ENCODE measurements at regions not wholly inside any gene's neighbourhood (a gene's known extent, or its start where the extent isn't known, plus 50 kb on each side); places are given as distances from the start of the nearest gene placed in this dataset.

- Histone ChIP-seq H3K9me3 (ENCODE audit: control insufficient read depth, insufficient read depth, low read depth, low read length) (no peaks in the 10 kb centered on the region), H3K36me3 (ENCODE audit: control insufficient read depth, insufficient read depth, low read length) (no peaks in the 10 kb centered on the region), H3K27me3 (ENCODE audit: control insufficient read depth, insufficient read depth, low read length) (no peaks in the 10 kb centered on the region), H4K20me1 (ENCODE audit: control insufficient read depth, extremely low read depth, insufficient read depth, low read length) (no peaks in the 10 kb centered on the region), H3K79me2 (ENCODE audit: control insufficient read depth, insufficient read depth, low read length) (no peaks in the 10 kb centered on the region), H3K9ac (ENCODE audit: insufficient read depth, low read length) (no peak overlapping the region), H3K4me1 (ENCODE audit: control insufficient read depth, extremely low read depth, insufficient read depth, low read length) (no peaks in the 10 kb centered on the region), H3K4me2 (ENCODE audit: extremely low read depth, insufficient read depth, low read length) (no peak overlapping the region), H3K27ac (ENCODE audit: insufficient read depth, low read length) (no peak overlapping the region), H3K4me3 (replicated peaks in 1 of 4; ENCODE audit: control extremely low read depth in 1 of 4, insufficient read depth in 1 of 4, low read depth in 3 of 4, low read length in 4 of 4) (no peak overlapping the region), H2AFZ (ENCODE audit: low read length) (no peak overlapping the region)
- TF ChIP-seq EZH2 (IDR thresholded peaks at IDR 0.05; ENCODE audit: low read length, missing control alignments): no peak
- TF ChIP-seq CTCF (conservative IDR thresholded peaks at IDR 0.05 in 1 of 2, IDR thresholded peaks at IDR 0.05 in 1 of 2; ENCODE audit: low read depth in 1 of 2, low read length in 2 of 2): no peak
- DNase-seq (ENCODE audit: low read depth in 2 of 2): no peak
These were observed 431.7 kb upstream of the B3GAT1 start for GRCh38 chr11:134843735-134844134.

GRCh38 chr11:134843020-134843419 lies 431.0 kb upstream of the B3GAT1 start:
- no peak overlapping the region for H3K9ac ChIP-seq (ENCODE audit: insufficient read depth, low read length)
- H3K9me3 ChIP-seq (ENCODE audit: control insufficient read depth, insufficient read depth, low read depth, low read length): no peaks in the 10 kb centered on the region
- H3K27ac ChIP-seq (ENCODE audit: insufficient read depth, low read length): no peak overlapping the region
- H3K4me2 ChIP-seq (ENCODE audit: extremely low read depth, insufficient read depth, low read length): no peak overlapping the region
- DNase-seq (ENCODE audit: low read depth in 2 of 2): no peak
- no peak overlapping the region for H3K4me3 ChIP-seq (replicated peaks in 1 of 4; ENCODE audit: control extremely low read depth in 1 of 4, insufficient read depth in 1 of 4, low read depth in 3 of 4, low read length in 4 of 4)
- no peaks in the 10 kb centered on the region for H3K4me1 ChIP-seq (ENCODE audit: control insufficient read depth, extremely low read depth, insufficient read depth, low read length)
- no peaks in the 10 kb centered on the region for H4K20me1 ChIP-seq (ENCODE audit: control insufficient read depth, extremely low read depth, insufficient read depth, low read length)
- no peaks in the 10 kb centered on the region for H3K36me3 ChIP-seq (ENCODE audit: control insufficient read depth, insufficient read depth, low read length)
- no peaks in the 10 kb centered on the region for H3K79me2 ChIP-seq (ENCODE audit: control insufficient read depth, insufficient read depth, low read length)
- TF ChIP-seq EZH2 (IDR thresholded peaks at IDR 0.05; ENCODE audit: low read length, missing control alignments): no peak
- no peak for TF ChIP-seq CTCF (conservative IDR thresholded peaks at IDR 0.05 in 1 of 2, IDR thresholded peaks at IDR 0.05 in 1 of 2; ENCODE audit: low read depth in 1 of 2, low read length in 2 of 2)
- H2AFZ ChIP-seq (ENCODE audit: low read length): no peak overlapping the region
- no peaks in the 10 kb centered on the region for H3K27me3 ChIP-seq (ENCODE audit: control insufficient read depth, insufficient read depth, low read length)

- H4K20me1 ChIP-seq (ENCODE audit: control insufficient read depth, extremely low read depth, insufficient read depth, low read length): no peaks in the 10 kb centered on the region
- DNase-seq (ENCODE audit: low read depth in 2 of 2): no peak
- H3K4me3 ChIP-seq (replicated peaks in 1 of 4; ENCODE audit: control extremely low read depth in 1 of 4, insufficient read depth in 1 of 4, low read depth in 3 of 4, low read length in 4 of 4): no peak overlapping the region
- H3K4me1 ChIP-seq (ENCODE audit: control insufficient read depth, extremely low read depth, insufficient read depth, low read length): no peaks in the 10 kb centered on the region
- H3K27ac ChIP-seq (ENCODE audit: insufficient read depth, low read length): no peak overlapping the region
- no peaks in the 10 kb centered on the region for H3K79me2 ChIP-seq (ENCODE audit: control insufficient read depth, insufficient read depth, low read length)
- H3K9me3 ChIP-seq (ENCODE audit: control insufficient read depth, insufficient read depth, low read depth, low read length): no peaks in the 10 kb centered on the region
- H3K27me3 ChIP-seq (ENCODE audit: control insufficient read depth, insufficient read depth, low read length): no peaks in the 10 kb centered on the region
- H3K9ac ChIP-seq (ENCODE audit: insufficient read depth, low read length): no peak overlapping the region
- H3K36me3 ChIP-seq (ENCODE audit: control insufficient read depth, insufficient read depth, low read length): no peaks in the 10 kb centered on the region
- H2AFZ ChIP-seq (ENCODE audit: low read length): no peak overlapping the region
- no peak for TF ChIP-seq CTCF (conservative IDR thresholded peaks at IDR 0.05 in 1 of 2, IDR thresholded peaks at IDR 0.05 in 1 of 2; ENCODE audit: low read depth in 1 of 2, low read length in 2 of 2)
- no peak for TF ChIP-seq EZH2 (IDR thresholded peaks at IDR 0.05; ENCODE audit: low read length, missing control alignments)
- H3K4me2 ChIP-seq (ENCODE audit: extremely low read depth, insufficient read depth, low read length): no peak overlapping the region
These were observed 429.9 kb upstream of the B3GAT1 start for GRCh38 chr11:134841972-134842371.
